IMR-90 (cell line): ENCODE measurements at regions not wholly inside any gene's neighbourhood (a gene's known extent, or its start where the extent isn't known, plus 50 kb on each side); places are given as distances from the start of the nearest gene placed in this dataset.

Source experiments
- ATAC-seq: fragments of 200-7000 bp; cut with Tn5 transposase; 2 replicates; pipeline ENCODE4 v1.9.1; 2020; ENCODE audit warnings: low read depth, mild to moderate bottlenecking, moderate library complexity
- BruUV-seq: library from RNA; stranded (reverse); fragments of 400-500 nt; replicated peaks from 2 replicates; lab custom pipeline; 2021; lab: Mats Ljungman, UMichigan
- CTCF ChIA-PET: fragments of 300-600 bp; formaldehyde crosslinking; extraction: SDS; loops from one replicate; lab custom pipeline; 2021; ENCODE audit warnings: antibody characterized with exemption; lab: Yijun Ruan, JAX
- POLR2A ChIA-PET: fragments of 300-600 bp; sonication (Branson Sonifier 250); formaldehyde crosslinking; loops from one replicate; lab custom pipeline; 2022; ENCODE audit warnings: antibody characterized with exemption; ENCODE audit not compliant: unreplicated experiment; lab: Charles Lee
- DNase-seq: peaks from one replicate; pipeline ENCODE4 v3.0.0; 2013
- H2AFZ ChIP-seq: replicated peaks from 2 replicates; pipeline ENCODE3; 2013; ENCODE audit warnings: low read length, mild to moderate bottlenecking; ENCODE audit not compliant: poor library complexity
- H2AK5ac ChIP-seq: 2 replicates; pipeline ENCODE4 v1.6.1; 2013; ENCODE audit warnings: low read depth, low read length, inconsistent platforms
- H2AK9ac ChIP-seq: replicated peaks from 2 replicates; pipeline ENCODE3; 2013; ENCODE audit warnings: mild to moderate bottlenecking, low read depth, low read length, moderate library complexity; ENCODE audit not compliant: poor library complexity
- H2BK120ac ChIP-seq: 2 replicates; pipeline ENCODE4 v1.6.1; 2013; ENCODE audit warnings: low read depth, low read length, inconsistent platforms
- H2BK15ac ChIP-seq: 3 replicates; pipeline ENCODE4 v1.6.1; 2013; ENCODE audit warnings: low read depth, low read length, inconsistent platforms
- H2BK20ac ChIP-seq: 2 replicates; pipeline ENCODE4 v1.6.1; 2013; ENCODE audit warnings: low read depth, mild to moderate bottlenecking, inconsistent platforms, low read length, moderate library complexity
- H2BK5ac ChIP-seq: 2 replicates; pipeline ENCODE4 v1.6.1; 2013; ENCODE audit warnings: mild to moderate bottlenecking, low read depth, low read length, inconsistent platforms; ENCODE audit not compliant: poor library complexity, severe bottlenecking
- H3K14ac ChIP-seq: replicated peaks from 2 replicates; pipeline ENCODE4 v1.6.1; 2013; ENCODE audit warnings: low read depth, low read length, inconsistent platforms
- H3K18ac ChIP-seq: 2 replicates; pipeline ENCODE4 v1.6.1; 2013; ENCODE audit warnings: low read depth, low read length, control low read depth
- H3K23ac ChIP-seq: 2 replicates; pipeline ENCODE4 v1.6.1; 2013; ENCODE audit warnings: low read depth, low read length, inconsistent platforms
- H3K27ac ChIP-seq: 2 replicates; pipeline ENCODE4 v1.5.1; 2013; ENCODE audit warnings: mild to moderate bottlenecking, control low read depth, low read length; ENCODE audit not compliant: insufficient read depth
- H3K27me3 ChIP-seq: 2 replicates; pipeline ENCODE4 v1.6.1; 2013; ENCODE audit warnings: low read length; ENCODE audit not compliant: control insufficient read depth, insufficient read depth
- H3K36me3 ChIP-seq: 2 replicates; pipeline ENCODE4 v1.6.1; 2013; ENCODE audit warnings: low read length, mixed read lengths; ENCODE audit not compliant: control insufficient read depth, insufficient read depth
- H3K4ac ChIP-seq: 2 replicates; pipeline ENCODE4 v1.6.1; 2013; ENCODE audit warnings: low read depth, low read length, inconsistent platforms
- H3K4me1 ChIP-seq: 2 replicates; pipeline ENCODE4 v1.6.1; 2013; ENCODE audit warnings: low read length, mixed read lengths; ENCODE audit not compliant: control insufficient read depth, insufficient read depth
- H3K4me2 ChIP-seq: 2 replicates; pipeline ENCODE4 v1.6.1; 2013; ENCODE audit warnings: low read depth, mild to moderate bottlenecking, control low read depth, low read length, moderate library complexity
- H3K4me3 ChIP-seq: 2 replicates; pipeline ENCODE4 v1.5.1; 2013; ENCODE audit warnings: low read depth, mild to moderate bottlenecking, control low read depth, low read length, moderate library complexity; ENCODE audit not compliant: insufficient read depth
- H3K56ac ChIP-seq: 2 replicates; pipeline ENCODE4 v1.6.1; 2013; ENCODE audit warnings: low read length, inconsistent platforms; ENCODE audit not compliant: insufficient read depth; ENCODE audit errors: extremely low read depth
- H3K79me1 ChIP-seq, 2 experiments: 2 replicates each; pipeline ENCODE4 v1.6.1; 2013; ENCODE audit warnings: low read length in 2 of 2, inconsistent platforms in 1 of 2, low read depth in 1 of 2
- H3K9ac ChIP-seq: 2 replicates; pipeline ENCODE4 v1.6.1; 2013; ENCODE audit warnings: low read depth, low read length, control low read depth
- H3K9me1 ChIP-seq: 2 replicates; pipeline ENCODE4 v1.6.1; 2013; ENCODE audit warnings: low read length, inconsistent platforms; ENCODE audit not compliant: insufficient read depth
- H3K9me3 ChIP-seq: 2 replicates; pipeline ENCODE4 v1.6.1; 2013; ENCODE audit warnings: low read length; ENCODE audit not compliant: control insufficient read depth, insufficient read depth
- H4K20me1 ChIP-seq: 2 replicates; pipeline ENCODE4 v1.6.1; 2013; ENCODE audit warnings: low read length, inconsistent platforms; ENCODE audit not compliant: insufficient read depth
- H4K5ac ChIP-seq: 2 replicates; pipeline ENCODE4 v1.6.1; 2013; ENCODE audit warnings: mild to moderate bottlenecking, low read depth, low read length, control low read depth
- H4K8ac ChIP-seq, 2 experiments: 2 replicates each; pipeline ENCODE4 v1.6.1; 2013; ENCODE audit warnings: low read depth in 2 of 2, low read length in 2 of 2, control low read depth in 1 of 2, inconsistent platforms in 1 of 2
- H4K91ac ChIP-seq: 2 replicates; pipeline ENCODE4 v1.6.1; 2013; ENCODE audit warnings: low read depth, low read length, inconsistent platforms; ENCODE audit not compliant: insufficient read depth
- CEBPB ChIP-seq: IDR thresholded peaks from 2 replicates; pipeline ENCODE4 v1.6.1; 2012; ENCODE audit warnings: low read depth, low read length, improper control_type of control experiment
- CHD1 ChIP-seq: IDR thresholded peaks from 2 replicates; pipeline ENCODE4 v1.6.1; 2012; ENCODE audit warnings: low read depth, low read length, improper control_type of control experiment
- ELK1 ChIP-seq: fragments of 150-350 bp; IDR thresholded peaks from 2 replicates; pipeline ENCODE4 v1.6.1; 2016; ENCODE audit warnings: low read depth, mild to moderate bottlenecking, low read length, moderate library complexity, borderline replicate concordance
- MAFK ChIP-seq: IDR thresholded peaks from 2 replicates; pipeline ENCODE4 v1.6.1; 2012; ENCODE audit warnings: low read depth, low read length, improper control_type of control experiment
- NFE2L2 ChIP-seq: fragments of 150-350 bp; IDR thresholded peaks from 2 replicates; pipeline ENCODE4 v1.6.1; 2016; ENCODE audit warnings: low read depth, mild to moderate bottlenecking, low read length
- POLR2A ChIP-seq: IDR thresholded peaks from 2 replicates; pipeline ENCODE4 v1.6.1; 2012; ENCODE audit warnings: mild to moderate bottlenecking, low read depth, low read length
- RAD21 ChIP-seq: IDR thresholded peaks from 2 replicates; pipeline ENCODE4 v1.6.1; 2012; ENCODE audit warnings: low read length, improper control_type of control experiment
- RCOR1 ChIP-seq: IDR thresholded peaks from 2 replicates; pipeline ENCODE4 v1.6.1; 2012; ENCODE audit warnings: mild to moderate bottlenecking, low read length, improper control_type of control experiment; ENCODE audit not compliant: insufficient replicate concordance
- RFX5 ChIP-seq: IDR thresholded peaks from 2 replicates; pipeline ENCODE4 v1.8.0; 2012; ENCODE audit warnings: low read depth, mild to moderate bottlenecking, low read length, moderate library complexity
- dilution Hi-C: fragments of 300-500 bp; cut with HindIII; formaldehyde crosslinking; loops from one replicate; pipeline ENCODE4 v1.14.3; 2018; ENCODE audit warnings: low sequenced_read_pairs; ENCODE audit not compliant: unreplicated experiment
- in situ Hi-C: fragments of 300-500 bp; cut with MboI; formaldehyde crosslinking; loops from 3 replicates; pipeline ENCODE4 v1.14.3; 2019; ENCODE audit warnings: low sequenced_read_pairs, inconsistent platforms, mixed read lengths
- intact Hi-C: fragments of 100-400 bp; cut with micrococcal nuclease; formaldehyde crosslinking; loops from 2 replicates; pipeline ENCODE4 v1.10.0; 2022
- TF ChIP-seq, protein P1 (sequence below): fragments of 150-350 bp; IDR thresholded peaks from 2 replicates; pipeline ENCODE4 v1.6.1; 2017; ENCODE audit warnings: mild to moderate bottlenecking, antibody characterized with exemption, low read length, low read depth
- TF ChIP-seq, protein P2 (sequence below): conservative IDR thresholded peaks from 2 replicates; pipeline ENCODE4 v1.5.1; 2012; ENCODE audit warnings: mild to moderate bottlenecking, low read depth, low read length, improper control_type of control experiment

DNA sequence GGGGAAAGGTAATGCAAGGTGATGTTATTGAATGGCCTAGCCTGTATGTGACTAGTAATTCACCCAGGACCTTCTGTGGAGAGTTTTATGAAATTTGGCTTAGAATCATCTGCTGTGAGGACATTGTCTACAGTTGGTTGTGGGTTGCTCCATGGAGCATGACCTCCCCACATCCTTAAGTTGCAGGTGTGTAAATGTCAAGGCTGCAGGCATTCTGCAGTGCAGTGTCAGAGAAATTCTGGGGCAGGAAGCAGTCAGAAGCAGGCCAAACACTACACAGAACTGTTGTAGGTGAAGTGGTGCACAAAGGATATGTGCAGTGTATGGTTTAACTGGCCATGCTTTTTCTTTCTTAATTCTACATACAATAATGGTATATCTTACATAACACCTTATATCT, 588.3 kb downstream of the EBF1 start:
- in situ Hi-C loops: no loop called here
- Histone ChIP-seq H3K23ac (no peak overlapping the region), H3K18ac (no peak overlapping the region), H4K91ac (no peak overlapping the region), H3K79me1 (no peaks in the 10 kb centered on the region), H2BK15ac (no peak overlapping the region), H2AK9ac (no peak overlapping the region), H2AFZ (no peak overlapping the region), H3K14ac (no peak overlapping the region), H4K5ac (no peak overlapping the region), H3K4me3 (no peak overlapping the region), H2BK20ac (no peak overlapping the region), H3K56ac (no peak overlapping the region), H3K9me1 (no peaks in the 10 kb centered on the region), H2BK120ac (no peak overlapping the region), H3K27me3 (no peaks in the 10 kb centered on the region), H3K4ac (no peak overlapping the region), H4K20me1 (no peaks in the 10 kb centered on the region), H3K9me3 (no peaks in the 10 kb centered on the region), H3K4me1 (no peaks in the 10 kb centered on the region), H3K36me3 (no peaks in the 10 kb centered on the region), H3K4me2 (no peak overlapping the region), H2AK5ac (no peak overlapping the region), H2BK5ac (no peak overlapping the region), H3K9ac (no peak overlapping the region), H3K27ac (no peak overlapping the region), H4K8ac (no peak overlapping the region)
- intact Hi-C loops: no loop called here
- ChIA-PET POLR2A (no interaction called here), CTCF (no interaction called here)
- no TSS peak for BruUV-seq
- dilution Hi-C loops: no loop called here
- TF ChIP-seq RCOR1 (no peak), CHD1 (no peak), CEBPB (no peak), POLR2A (no peak), RFX5 (no peak), MAFK (no peak), RAD21 (no peak), NFE2L2 (no peak), ELK1 (no peak)
- TF ChIP-seq, protein P1, sequence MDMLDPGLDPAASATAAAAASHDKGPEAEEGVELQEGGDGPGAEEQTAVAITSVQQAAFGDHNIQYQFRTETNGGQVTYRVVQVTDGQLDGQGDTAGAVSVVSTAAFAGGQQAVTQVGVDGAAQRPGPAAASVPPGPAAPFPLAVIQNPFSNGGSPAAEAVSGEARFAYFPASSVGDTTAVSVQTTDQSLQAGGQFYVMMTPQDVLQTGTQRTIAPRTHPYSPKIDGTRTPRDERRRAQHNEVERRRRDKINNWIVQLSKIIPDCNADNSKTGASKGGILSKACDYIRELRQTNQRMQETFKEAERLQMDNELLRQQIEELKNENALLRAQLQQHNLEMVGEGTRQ: no peak
- TF ChIP-seq, protein P2, sequence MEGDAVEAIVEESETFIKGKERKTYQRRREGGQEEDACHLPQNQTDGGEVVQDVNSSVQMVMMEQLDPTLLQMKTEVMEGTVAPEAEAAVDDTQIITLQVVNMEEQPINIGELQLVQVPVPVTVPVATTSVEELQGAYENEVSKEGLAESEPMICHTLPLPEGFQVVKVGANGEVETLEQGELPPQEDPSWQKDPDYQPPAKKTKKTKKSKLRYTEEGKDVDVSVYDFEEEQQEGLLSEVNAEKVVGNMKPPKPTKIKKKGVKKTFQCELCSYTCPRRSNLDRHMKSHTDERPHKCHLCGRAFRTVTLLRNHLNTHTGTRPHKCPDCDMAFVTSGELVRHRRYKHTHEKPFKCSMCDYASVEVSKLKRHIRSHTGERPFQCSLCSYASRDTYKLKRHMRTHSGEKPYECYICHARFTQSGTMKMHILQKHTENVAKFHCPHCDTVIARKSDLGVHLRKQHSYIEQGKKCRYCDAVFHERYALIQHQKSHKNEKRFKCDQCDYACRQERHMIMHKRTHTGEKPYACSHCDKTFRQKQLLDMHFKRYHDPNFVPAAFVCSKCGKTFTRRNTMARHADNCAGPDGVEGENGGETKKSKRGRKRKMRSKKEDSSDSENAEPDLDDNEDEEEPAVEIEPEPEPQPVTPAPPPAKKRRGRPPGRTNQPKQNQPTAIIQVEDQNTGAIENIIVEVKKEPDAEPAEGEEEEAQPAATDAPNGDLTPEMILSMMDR: no peak
- ATAC-seq (no peak), DNase-seq (no peak)
